ENCODE measurements at regions not wholly inside any gene's neighbourhood (a gene's known extent, or its start where the extent isn't known, plus 50 kb on each side); places are given as distances from the start of the nearest gene placed in this dataset.
"Not testable (repeated sequence)": the region's sequence is repeated elsewhere in the genome, so short reads cannot be mapped to it uniquely, and the experiment has no call there.

DNA sequence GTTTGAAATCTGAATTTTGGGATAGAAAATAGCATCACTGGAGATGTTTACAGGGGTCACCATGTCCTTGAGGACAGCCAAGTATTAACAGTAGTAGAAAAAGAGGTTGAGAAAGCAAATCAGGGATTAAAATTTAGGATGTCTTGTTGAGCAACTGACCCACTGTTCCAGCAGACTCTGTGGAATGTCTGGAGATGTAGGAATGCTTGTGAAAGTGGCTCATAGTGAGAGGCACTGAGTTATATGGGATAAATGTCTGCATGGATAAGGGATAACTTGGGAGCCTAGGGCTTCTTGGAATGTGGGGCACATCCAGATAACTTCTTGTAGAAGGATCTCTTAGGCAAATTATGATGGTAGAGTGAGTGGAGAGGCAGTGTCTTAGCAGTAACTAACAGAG, 495.0 kb downstream of the TMX3 start:
- DNase-seq, result no peak

DNA sequence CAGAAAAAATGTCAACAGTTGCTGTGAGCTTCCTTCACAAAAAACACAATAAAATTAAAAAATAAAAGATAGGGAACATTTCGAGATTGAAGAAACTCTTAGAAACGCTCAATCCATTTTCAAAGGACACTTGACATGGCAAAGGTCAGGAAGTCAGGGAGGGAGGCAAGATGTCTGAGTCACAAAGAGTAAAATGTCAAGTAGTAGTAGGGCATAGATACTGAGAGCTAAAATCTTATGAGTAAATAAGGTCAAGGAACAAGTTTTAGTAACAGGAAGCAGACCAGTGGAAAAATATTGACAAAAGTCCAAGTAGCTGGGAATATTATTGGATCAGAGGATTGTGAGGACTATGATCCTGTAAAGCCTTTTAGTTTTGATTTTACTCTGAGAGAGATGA, 495.6 kb downstream of the TMX3 start:
- DNase-seq, result no peak

DNA sequence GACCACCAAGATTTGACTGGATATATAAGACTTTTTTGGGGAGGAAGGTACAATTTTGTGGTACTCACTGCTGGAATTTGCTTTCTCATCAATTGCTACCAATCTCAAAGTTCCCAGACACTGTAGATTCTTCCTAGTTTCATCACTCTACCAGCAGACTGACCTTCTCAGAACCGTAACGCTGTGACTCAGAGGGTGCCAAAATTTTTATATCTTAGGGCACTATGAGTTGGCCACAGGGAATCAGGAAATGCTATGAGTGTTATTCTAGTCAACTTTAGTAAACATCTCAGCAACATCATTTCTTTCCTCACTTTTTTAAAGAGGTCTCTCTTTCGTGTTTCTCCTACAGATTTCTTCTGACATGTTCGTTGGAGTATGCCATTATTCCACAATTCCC, 499.0 kb downstream of the TMX3 start:
- no peak for DNase-seq

DNA sequence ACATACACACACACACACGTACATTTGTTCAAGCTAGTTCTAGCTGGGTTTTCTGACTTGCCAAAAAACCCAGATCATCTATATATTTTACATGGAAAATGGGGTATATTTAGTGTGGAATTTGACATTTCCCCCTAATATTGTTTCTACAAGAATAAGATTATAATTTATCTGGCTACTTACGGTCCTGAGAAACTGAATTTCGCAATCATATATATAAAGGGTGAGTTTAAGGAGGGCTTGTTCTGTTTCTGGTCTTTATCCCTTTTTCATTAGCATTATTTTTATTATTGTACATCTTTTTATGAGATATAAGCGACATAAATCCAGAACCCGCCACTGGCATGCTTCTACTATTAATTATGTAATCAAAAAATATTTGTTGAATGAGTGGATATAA, 528.9 kb downstream of the TMX3 start:
- DNase-seq, result no peak

DNA sequence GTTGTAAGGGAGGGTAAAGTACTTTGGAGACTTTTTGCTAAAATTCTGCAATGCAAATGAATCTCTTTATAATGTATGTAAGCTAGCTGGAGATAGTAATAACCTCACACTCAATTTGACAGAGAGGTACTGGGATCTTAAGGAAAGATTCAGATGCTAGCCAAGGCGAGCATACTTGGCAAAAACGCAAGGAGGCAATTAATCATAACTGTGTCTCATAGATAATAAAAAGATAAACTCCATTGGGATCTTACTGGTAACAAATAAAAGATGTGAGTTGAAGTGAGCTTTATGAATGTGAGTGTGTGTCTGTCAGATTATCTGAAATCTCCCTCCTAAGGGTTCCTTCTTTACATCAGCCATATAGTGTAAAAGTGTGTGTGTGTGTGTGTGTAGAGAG, 533.0 kb downstream of the TMX3 start:
- no peak for DNase-seq

DNA sequence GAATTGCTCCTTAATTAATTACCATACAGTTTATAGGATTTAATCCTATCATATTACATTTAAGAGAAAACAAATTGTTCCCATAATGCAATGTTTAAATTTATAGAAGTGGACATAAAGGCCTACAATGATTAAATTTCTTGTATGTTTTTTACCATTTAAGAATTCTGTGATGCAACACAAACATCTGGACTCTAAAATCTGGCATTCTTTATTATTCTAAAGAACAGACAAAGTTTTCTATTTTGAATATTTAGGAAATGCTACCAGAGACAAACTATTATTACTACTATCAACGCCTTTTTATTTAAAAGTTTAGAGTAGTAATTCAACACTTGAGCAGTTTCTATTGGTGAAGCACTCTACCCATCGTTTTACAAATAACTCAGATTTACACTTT, 535.1 kb downstream of the TMX3 start:
- no peak for DNase-seq

DNA sequence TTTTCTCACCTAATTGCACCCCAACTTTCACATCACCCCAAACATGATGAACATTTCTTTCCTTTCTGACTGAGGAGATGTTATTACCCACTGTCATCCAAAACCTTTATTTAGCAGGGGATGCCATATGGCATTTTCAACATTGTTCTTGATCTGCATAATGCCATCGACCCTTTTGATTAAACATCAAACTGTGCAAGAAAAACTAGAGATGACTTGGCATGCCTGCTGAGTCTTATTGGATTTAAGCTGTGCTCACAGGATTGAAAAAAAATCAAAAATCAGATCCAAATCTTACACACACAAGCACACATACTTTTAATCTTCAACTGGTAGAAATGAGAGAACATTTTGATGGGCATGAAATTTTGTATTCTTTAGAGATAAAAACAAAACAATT, 536.0 kb downstream of the TMX3 start:
- DNase-seq, result no peak

DNA sequence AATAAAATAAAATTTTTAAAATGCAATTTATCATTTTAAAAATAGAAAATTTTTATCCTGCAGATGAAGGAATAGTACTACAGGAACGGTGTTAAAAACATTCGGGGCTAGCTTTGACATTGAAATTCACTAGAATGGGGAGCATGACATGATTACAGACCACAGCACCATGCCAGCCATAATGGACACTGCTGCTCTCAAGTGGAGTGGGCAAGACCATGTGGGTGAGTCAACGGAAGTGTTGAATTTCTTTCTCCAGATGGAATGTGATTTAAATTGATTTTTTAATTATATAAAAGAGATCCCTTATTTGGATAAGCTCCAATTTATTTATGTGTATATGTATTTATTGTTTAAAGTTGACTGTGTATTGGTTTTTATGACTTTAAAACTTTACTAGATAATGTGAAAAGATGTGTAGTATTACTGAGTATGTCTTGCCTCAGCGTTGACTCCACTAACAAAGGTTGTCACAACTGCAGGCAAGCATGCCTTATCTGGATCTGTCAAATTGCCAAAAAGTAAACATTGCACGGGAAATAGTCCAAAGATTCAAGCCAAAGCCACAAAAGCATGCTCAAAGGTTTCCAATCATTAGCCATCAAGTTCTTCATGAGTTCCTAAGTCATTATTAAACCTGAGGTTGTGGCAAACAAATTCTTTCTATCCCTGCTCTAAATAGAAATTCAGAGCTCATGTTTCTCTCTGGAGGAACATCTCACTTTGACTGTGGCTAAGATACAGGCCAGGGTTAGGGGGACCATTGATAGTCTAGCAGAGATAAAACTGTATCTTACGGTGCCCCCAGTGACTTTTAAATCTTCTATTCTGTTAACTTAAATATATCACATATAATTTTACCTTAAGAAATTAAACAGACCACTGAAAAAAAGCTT, 536.9 kb downstream of the TMX3 start:
- peak; percentile 82 for DNase-seq

DNA sequence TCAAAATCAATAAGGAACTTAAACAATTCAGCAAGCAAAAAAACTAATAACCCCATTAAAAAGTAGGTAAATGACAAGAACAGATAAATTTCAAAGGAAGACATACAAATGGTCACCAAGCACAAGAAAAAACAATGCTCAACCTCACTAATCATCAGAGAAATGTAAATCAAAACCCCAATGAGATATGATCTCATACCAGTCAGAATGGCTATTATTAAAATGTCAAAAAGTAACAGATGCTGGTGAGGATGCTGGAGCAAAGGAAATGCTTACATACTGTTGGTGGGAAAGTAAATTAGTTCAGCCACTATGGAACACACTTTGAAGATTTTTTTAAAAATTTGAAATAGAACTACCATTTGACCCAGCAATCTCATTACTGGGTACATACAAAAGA, 538.0 kb downstream of the TMX3 start:
- DNase-seq, result no peak

DNA sequence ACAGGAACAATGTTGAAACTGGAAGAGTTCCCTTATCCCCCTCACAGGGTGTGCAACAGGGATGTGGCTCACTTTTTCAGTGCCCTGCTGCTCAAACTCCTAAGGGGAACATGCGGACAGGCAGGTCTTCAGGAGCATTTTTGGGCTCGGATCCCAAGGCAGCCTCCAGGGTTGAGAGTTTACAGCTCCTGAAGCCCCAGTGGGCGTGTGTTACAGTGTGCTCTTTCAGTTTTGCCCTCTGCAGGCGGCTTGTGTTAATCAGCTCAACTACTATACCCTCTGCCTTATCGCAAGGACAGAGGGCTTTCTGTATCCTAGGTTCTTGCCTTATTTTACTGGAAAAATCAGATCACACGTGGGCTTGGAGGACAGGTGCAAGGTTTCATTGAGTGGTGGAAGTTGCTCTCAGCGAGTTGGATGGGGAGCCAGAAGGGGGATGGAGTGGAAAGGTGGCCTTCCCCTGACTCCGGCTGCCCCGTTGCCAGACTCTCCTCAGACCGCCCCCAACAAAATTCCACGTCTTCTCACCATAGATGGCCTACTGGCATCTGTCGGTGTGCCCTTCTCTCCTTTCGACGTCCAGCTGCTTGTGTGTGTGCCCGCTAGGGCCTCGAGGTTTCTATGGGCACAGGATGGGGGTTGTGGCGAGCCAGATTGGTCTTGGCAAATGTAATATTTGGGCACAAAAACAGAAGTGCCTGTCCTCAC, 541.9 kb downstream of the TMX3 start:
- DNase-seq, result no peak

DNA sequence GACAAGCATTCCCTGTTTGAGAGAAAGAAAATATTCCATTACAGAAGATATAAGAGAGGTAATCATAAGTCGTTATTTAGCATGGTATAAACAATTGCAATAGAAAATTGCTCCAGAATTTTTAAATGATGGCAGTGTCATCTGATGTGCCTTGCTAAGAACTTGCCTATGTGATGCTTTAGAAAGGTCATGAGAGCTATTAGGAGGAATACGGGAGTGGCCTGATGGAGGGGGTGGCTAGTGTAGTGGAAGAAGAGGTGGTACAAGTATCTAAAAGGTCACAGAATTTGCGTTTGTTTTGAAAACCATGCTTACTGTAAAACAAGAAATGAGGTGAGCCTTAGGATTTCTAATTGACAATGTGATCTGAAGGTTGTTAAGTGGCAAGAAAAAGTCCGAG, 550.0 kb downstream of the TMX3 start:
- DNase-seq, result no peak

DNA sequence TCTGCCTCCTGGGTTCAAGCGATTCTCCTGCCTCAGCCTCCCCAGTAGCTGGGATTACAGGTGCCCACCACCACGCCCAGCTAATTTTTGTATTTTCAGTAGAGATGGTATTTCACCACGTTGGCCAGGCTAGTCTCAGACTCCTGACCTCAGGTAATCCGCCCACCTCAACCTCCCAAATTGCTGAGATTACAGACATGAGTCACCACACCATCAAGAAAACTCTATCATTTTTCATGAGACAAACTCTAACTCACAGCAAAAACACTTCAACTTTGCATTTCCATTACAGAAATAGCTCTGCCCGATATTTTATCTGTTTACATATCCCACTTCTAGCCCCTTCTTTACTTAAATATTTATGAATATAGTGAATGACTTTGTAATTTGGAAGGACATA, 561.1 kb downstream of the TMX3 start:
- DNase-seq, result not testable (repeated sequence)

DNA sequence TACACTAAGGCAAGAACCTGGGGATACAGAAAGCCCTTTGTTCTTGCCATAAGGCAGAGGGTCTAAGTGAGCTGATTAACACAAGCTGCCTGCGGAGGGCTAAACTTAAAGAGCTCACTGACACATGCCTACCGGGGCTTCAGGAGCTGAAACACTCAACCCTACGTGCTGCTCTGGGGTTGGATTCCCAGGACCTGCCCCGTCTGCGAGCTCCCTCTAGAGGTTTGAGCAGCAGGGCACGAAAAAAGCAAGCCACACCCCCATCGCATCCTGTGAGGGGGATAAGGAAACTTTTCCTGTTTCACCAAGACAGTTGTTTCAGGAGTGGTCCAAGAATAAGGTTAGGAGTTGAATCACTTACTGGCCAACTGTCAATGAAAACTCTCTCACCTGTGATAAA, 562.1 kb downstream of the TMX3 start:
- DNase-seq, result no peak

DNA sequence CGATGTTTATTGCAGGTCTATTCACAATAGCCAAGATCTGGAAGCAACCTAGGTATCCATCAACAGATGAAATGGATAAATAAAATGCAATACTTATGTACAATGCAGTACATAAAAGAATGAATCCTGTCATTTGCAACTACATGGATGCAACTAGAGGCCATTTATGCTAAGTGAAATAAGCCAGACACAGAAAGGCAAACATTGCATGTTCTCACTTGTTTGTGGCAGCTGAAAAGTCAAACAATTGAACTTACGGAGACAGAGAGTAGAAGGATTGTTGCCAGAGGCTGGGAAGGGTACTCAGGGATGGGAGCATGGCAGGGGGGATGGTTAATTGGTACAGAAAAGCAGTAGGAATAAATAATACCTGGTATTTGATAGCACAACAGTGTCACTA, 563.9 kb downstream of the TMX3 start:
- DNase-seq, result peak; percentile 93

DNA sequence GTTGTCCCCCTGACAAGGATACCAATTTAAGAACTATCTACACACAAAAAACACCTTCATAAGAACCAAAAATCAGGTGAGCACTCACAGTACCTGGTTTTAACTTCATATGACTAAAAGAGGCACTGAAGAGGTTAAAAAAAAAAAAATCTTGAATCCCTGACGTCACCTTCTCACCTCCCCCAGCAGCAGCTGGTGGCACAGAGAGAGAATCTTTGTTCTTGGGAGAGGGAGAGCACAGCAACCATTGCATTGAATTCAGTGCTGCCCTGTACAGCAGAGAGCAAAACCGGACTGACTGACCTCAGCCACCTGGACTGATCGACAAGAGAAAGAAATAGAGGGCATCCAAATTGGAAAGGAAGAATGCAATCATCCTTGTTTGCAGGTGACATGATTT, 566.0 kb downstream of the TMX3 start:
- DNase-seq, result peak; percentile 47

DNA sequence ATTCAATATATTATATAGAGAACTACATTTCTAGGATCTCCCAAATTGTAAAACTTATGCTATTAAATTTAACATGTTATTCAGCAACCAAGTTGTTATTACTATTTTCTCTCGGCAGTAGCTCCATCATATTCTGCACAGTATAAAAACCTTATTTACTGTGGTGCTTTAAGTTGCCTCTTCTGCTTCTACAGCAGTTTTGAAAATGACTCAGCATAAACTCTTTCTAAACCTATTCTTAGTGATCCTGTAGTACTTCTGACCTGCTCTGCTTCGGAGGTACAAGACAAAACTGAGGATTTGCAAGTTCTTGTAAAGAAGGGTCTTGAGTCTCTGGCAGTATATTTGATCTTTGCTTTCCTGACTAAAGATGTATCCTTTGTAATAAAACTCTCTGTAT, 567.2 kb downstream of the TMX3 start:
- no peak for DNase-seq

DNA sequence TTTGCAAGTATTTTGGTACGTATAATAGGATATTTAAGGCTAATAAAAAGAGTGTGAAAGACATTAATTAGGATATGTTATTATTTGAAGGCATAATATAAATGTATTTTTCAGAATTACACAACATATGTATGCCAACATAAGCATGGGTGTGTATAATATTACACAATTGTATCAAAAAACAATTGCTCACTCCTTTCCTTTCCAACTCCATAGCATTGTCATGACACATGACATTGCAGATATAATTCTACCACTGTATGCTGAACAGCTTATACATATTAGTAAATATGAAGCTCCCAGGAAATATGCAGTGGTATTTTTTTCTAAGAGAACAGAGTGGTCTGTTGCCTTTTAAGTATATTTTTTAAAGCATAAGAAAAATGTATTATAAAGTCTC, 593.1 kb downstream of the TMX3 start:
- DNase-seq, result no peak

DNA sequence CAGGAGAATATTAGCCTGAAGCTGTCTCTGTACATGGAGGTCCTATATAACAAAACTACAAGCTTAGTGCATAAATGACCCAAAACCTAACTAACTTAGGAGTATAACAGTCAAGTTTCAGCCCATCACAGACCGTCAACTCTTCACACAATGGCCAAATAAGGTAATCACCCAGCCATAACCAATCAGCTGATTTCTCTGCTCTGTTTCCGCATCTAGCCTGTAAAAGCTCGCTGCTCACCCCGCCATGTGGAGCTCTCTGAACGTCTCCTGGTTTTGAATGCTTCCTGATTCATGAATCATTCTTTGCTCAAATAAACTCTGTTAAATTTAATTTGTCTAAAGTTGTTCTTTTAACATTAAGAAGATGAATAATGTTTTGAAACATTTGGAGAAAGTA, 593.6 kb downstream of the TMX3 start:
- no peak for DNase-seq

DNA sequence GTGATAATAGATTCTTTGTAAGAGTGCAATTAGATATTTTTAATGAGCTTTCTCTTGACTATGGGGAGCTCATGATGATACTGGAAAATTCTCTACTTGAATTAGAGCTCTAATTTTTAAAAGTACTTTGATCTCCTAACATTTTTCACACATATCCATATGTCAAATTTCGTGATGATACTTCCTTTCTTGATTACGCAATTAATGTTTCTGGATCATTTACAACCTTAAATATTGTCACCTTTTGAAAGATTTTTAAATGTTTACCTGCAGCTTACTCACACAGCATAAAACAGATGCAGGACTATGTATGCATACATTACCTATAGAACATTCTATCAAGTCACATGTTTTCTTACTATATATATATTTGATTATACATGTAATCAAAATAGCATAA, 598.5 kb upstream of the DSEL start:
- no peak for DNase-seq

DNA sequence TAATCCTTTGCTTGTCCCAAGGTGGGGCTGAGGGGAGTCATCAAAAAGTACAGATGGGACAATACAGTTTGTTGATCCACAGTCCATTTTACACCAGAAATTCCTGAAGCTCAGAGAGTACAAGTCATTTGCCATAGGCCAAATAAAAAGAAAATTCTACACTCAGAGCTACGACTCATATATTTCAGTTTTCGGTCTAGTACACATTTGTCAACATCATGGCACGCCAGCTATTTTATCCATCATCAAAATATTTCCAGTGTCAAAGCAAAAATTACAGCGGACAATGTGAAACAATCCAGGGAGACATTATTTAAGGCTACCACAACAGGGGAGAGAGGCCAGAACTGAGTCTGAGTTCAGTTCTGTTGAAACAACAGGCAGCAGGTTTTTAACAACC, 587.5 kb upstream of the DSEL start:
- DNase-seq, result no peak

DNA sequence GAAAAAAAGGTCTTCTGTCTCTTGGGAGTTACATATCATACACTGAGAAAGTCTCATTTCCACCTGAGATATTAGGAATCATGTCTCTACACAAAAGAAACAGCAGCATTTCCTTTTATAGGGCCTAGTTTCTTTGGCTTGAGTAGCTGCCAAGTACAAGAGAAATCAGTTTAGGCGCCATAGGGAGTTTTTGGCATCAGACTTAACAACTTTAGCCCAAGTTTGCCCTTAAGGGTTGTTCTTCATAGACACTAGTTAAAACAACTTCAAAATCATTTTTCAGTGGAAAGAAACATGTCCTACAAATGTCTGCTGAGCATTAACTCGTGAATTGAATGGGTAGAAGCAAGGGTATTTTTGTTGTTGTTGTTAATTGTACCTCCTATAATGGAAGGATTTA, 587.0 kb upstream of the DSEL start:
- DNase-seq, result no peak

DNA sequence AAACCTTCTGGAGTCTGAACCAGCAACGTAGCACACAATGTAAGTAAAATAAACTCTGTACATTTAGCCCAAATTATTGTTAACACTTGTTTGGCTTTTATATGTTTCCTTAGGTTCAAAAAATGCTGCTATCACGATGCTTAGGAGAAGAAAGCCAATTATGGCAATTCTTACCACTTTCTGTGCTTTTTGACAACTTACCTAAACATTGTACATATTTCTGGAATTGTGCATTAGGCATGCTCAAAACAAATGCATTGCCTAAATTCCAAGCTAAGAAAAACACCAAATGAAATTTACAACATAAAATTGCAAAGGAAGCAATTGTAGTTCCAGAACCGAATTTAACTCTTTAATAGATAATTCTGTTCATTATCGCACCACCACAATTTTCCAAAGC, 585.6 kb upstream of the DSEL start:
- no peak for DNase-seq

DNA sequence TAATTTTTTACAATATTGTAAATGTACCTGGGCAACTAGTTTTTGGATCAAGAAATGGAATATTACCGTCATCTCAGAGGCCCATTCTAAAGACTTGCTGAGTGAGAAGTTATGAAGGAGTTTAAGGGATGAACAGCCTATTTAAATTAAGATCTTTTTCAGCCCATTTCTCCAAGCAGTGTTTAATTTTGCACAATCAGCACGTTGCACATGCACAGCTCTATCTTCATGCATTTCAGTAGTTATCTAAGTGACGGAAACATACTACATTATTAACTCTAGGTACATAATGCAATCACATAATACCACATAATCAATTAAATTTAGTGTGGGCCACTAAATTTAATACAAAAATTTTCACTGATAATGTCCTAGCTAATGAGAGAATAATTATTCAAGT, 582.1 kb upstream of the DSEL start:
- no peak for DNase-seq

DNA sequence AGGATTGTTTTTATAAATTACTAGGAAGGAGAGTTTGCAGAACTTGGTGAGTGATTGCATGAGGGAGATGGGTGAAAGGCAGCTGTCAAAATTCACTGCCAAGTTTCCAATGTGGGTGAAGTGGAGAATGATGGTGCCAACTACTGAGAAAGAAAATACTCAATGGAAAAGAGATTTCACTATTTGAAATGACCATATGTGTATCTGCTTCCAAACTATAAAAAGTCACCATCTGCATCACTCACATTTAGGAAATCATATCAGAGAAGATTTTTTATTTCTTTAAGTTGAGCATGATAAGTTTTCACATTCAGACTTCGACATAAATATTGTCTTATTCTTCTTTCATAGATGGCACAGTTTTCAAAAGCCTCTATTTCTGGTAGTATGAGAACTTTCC, 570.0 kb upstream of the DSEL start:
- no peak for DNase-seq

DNA sequence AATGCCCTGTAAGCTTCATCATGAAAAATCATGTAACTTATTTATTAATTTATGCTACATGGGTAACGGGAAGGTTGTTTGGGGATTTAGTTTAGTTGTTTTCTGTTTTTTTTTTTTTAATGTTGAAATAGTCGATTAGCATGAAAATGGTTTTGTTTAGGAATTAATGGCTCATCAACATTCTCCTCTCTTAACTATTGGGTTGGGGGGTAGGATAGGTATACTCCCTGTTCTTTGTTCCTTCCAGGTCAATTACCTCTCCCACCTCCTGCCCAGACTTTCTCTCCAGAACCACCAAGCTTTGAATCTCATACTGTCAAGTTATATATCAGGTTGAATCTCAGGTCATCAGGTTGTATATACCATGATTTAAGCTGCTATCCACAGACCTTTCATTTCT, 568.7 kb upstream of the DSEL start:
- DNase-seq, result no peak
